Stomach smooth muscle (tissue), 2 donors: ENCODE measurements at regions not wholly inside any gene's neighbourhood (a gene's known extent, or its start where the extent isn't known, plus 50 kb on each side); places are given as distances from the start of the nearest gene placed in this dataset.

Experiments used
- H3K27ac ChIP-seq: one replicate; pipeline ENCODE4 v1.7.0; 2013; ENCODE audit warnings: mild to moderate bottlenecking, low read length, inconsistent platforms
- H3K27me3 ChIP-seq, 2 donors: one replicate each; pipeline ENCODE4 v1.7.0; 2013; ENCODE audit warnings: low read length in 2 of 2; ENCODE audit not compliant: insufficient read depth in 2 of 2, control insufficient read depth in 1 of 2
- H3K36me3 ChIP-seq, 2 donors: one replicate each; pipeline ENCODE4 v1.7.0; 2013; ENCODE audit warnings: low read length in 2 of 2; ENCODE audit not compliant: control insufficient read depth in 2 of 2, insufficient read depth in 2 of 2
- H3K4me1 ChIP-seq: one replicate; pipeline ENCODE4 v1.7.0; 2013; ENCODE audit warnings: low read length; ENCODE audit not compliant: control insufficient read depth, insufficient read depth
- H3K4me3 ChIP-seq, 2 donors: one replicate each; pipeline ENCODE4 v1.7.0; 2013; ENCODE audit warnings: low read length in 2 of 2
- H3K9ac ChIP-seq, 2 donors: one replicate each; pipeline ENCODE4 v1.7.0; 2013; ENCODE audit warnings: low read length in 2 of 2, mild to moderate bottlenecking in 1 of 2
- H3K9me3 ChIP-seq, 2 donors: one replicate each; pipeline ENCODE4 v1.7.0; 2013; ENCODE audit warnings: low read length in 2 of 2; ENCODE audit not compliant: control insufficient read depth in 2 of 2
- donor health status: healthy.
- donor health status: Pancreatic carcinoma.

DNA sequence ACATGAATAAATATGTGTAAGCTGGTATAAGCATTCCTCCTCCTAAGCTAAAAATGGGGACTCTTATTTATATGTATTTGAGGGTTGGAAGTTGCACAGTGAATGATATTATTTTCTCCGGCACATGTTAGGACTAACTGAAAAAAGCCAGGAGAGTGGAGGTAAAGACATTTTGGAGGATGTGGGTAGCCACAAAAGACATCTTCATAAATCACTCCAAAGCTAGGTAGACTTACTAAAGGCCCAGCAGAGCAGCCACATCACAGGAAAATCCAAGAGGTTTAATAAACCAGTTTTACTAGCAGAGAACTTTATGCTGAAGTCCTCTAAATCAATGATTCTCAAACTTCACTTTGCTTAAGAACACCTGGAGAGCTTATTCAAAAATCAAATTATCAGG is 424.7 kb downstream of the KCTD12 start:
- H3K27ac ChIP-seq: no peak overlapping the region
- no peaks in the 10 kb centered on the region for H3K4me1 ChIP-seq
- no peaks in the 10 kb centered on the region for H3K27me3 ChIP-seq
- H3K4me3 ChIP-seq: no peak overlapping the region
- H3K36me3 ChIP-seq: no peaks in the 10 kb centered on the region
- no peaks in the 10 kb centered on the region for H3K9me3 ChIP-seq
- H3K9ac ChIP-seq: no peak overlapping the region

GRCh38 chr13:76459863-76460262 is 426.3 kb downstream of the KCTD12 start:
- Histone ChIP-seq H3K9ac (no peak overlapping the region), H3K4me3 (no peak overlapping the region), H3K27ac (no peak overlapping the region), H3K36me3 (no peaks in the 10 kb centered on the region), H3K9me3 (no peaks in the 10 kb centered on the region), H3K4me1 (no peaks in the 10 kb centered on the region), H3K27me3 (no peaks in the 10 kb centered on the region)

DNA sequence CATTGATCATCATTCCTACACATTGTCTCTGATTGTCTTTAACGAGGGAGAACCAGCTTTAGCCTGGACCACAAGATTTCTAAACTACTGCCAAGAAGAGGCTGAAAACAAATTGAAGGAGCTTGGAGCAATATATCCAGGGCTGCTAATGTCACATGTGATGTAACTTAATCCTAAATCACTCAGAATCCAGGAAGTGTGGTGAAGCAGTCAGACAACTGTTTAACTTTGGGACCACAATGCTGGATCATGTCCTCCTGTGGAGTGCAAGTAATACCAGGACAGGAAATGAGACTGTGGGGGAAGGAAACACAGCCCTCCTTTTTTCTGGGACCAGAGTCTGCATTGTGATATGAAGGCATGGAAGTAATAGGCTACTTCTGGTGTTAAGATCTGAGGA is 430.2 kb downstream of the KCTD12 start:
- Histone ChIP-seq H3K9ac (no peak overlapping the region), H3K4me1 (no peaks in the 10 kb centered on the region), H3K27ac (no peak overlapping the region), H3K9me3 (no peaks in the 10 kb centered on the region), H3K27me3 (no peaks in the 10 kb centered on the region), H3K36me3 (no peaks in the 10 kb centered on the region), H3K4me3 (no peak overlapping the region)

- Histone ChIP-seq H3K27me3 (no peaks in the 10 kb centered on the region), H3K9me3 (no peaks in the 10 kb centered on the region), H3K4me3 (no peak overlapping the region), H3K9ac (no peak overlapping the region), H3K4me1 (no peaks in the 10 kb centered on the region), H3K27ac (no peak overlapping the region), H3K36me3 (no peaks in the 10 kb centered on the region)
These were observed 431.2 kb downstream of the KCTD12 start for GRCh38 chr13:76454991-76455390.

- Histone ChIP-seq H3K4me1 (no peaks in the 10 kb centered on the region), H3K9ac (no peak overlapping the region), H3K9me3 (no peaks in the 10 kb centered on the region), H3K27ac (no peak overlapping the region), H3K27me3 (no peaks in the 10 kb centered on the region), H3K4me3 (no peak overlapping the region), H3K36me3 (no peaks in the 10 kb centered on the region)
These were observed 436.5 kb downstream of the KCTD12 start for GRCh38 chr13:76449716-76450115.

DNA sequence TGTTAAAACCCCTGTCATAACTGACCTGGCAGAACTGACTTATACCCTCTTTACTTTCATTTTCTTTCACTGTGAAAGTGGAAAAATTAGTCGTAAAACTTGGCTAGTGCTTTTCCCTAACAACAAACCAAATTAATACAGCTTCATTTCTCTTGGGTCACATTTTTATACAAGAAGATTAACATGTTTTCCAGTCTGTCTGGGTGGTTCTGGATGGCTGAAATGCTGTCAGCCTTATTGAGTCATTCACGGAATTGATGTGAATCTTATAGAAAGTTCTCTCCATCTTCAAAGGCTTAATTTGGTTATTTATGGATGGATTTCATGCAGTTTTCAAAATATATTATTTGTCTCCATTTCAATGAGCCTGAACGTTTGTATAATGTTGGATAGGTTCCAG is 440.0 kb downstream of the KCTD12 start:
- no peaks in the 10 kb centered on the region for H3K27me3 ChIP-seq
- H3K36me3 ChIP-seq: no peaks in the 10 kb centered on the region
- H3K27ac ChIP-seq: no peak overlapping the region
- no peaks in the 10 kb centered on the region for H3K9me3 ChIP-seq
- H3K4me1 ChIP-seq: no peaks in the 10 kb centered on the region
- H3K9ac ChIP-seq: no peak overlapping the region
- H3K4me3 ChIP-seq: no peak overlapping the region

- H3K27me3 ChIP-seq: no peaks in the 10 kb centered on the region
- H3K4me3 ChIP-seq: no peak overlapping the region
- no peaks in the 10 kb centered on the region for H3K4me1 ChIP-seq
- H3K9me3 ChIP-seq: no peaks in the 10 kb centered on the region
- H3K36me3 ChIP-seq: no peaks in the 10 kb centered on the region
- no peak overlapping the region for H3K27ac ChIP-seq
- no peak overlapping the region for H3K9ac ChIP-seq
These were observed 445.6 kb downstream of the KCTD12 start for GRCh38 chr13:76440568-76440967.

DNA sequence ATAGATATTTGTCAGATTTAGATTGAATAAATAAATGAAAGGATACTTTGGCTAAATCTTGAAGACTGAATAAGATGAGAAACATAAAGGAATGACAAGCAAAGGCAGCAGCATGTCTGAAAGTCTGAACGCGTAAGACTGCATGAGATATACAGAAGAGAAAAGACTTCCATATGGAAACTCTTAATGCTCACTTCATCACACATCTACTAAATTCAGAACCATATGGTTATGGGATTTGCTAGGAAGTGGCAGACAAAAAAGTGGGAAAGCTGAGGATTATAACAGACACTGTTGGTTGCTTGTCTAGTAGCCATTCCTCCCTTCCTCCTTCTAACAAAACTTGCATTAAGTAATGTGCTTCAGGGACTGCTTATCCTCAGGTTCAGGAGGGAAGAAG is 446.7 kb downstream of the KCTD12 start:
- no peak overlapping the region for H3K4me3 ChIP-seq

DNA sequence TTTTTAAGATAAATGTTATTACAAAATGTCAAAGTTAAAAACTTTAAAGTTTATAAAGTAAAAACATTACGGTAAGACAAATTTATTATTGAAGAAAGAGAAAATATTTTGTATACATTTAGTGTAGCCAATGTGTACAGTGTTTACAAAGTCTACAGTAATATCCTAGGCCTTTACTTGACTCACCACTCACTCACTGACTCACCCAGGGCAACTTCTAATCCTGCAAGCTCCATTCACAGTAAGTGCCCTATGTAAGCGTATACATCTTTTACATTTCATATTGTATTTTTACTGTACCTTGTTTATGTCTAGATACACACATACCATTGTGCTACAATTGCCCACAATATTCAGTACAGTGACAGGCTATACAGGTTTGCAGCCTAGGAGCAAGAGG is 448.2 kb downstream of the KCTD12 start:
- no peak overlapping the region for H3K27ac ChIP-seq

More for the DNA sequence above, 446.7 kb downstream of the KCTD12 start:
- Histone ChIP-seq H3K9me3 (no peaks in the 10 kb centered on the region), H3K36me3 (no peaks in the 10 kb centered on the region), H3K27me3 (no peaks in the 10 kb centered on the region), H3K27ac (no peak overlapping the region), H3K9ac (no peak overlapping the region), H3K4me1 (no peaks in the 10 kb centered on the region)

DNA sequence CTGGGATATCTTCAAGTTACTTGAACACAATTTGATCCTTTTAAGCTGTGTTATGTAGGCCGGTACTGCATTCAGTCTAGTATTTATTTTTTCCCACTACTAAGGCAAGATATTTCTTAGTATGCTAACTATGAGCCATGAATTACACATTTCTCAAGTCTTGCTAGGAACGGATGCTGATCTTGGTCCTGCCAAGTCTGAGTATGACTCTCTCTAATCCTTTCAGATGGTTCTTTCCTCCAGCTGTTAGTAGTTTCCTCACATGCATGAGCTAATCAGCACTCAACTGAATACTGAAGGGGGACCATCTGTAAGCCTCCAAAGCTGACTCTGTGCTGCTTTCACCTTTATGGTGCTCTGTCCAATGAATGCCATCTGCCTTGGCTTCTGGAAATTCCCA is 460.3 kb downstream of the KCTD12 start:
- Histone ChIP-seq H3K4me1 (no peaks in the 10 kb centered on the region), H3K9me3 (no peaks in the 10 kb centered on the region), H3K36me3 (no peaks in the 10 kb centered on the region), H3K27me3 (no peaks in the 10 kb centered on the region), H3K4me3 (no peak overlapping the region), H3K9ac (no peak overlapping the region), H3K27ac (no peak overlapping the region)

More for the DNA sequence above, 448.2 kb downstream of the KCTD12 start:
- Histone ChIP-seq H3K36me3 (no peaks in the 10 kb centered on the region), H3K9me3 (no peaks in the 10 kb centered on the region), H3K9ac (no peak overlapping the region), H3K4me3 (no peak overlapping the region), H3K27me3 (no peaks in the 10 kb centered on the region), H3K4me1 (no peaks in the 10 kb centered on the region)

DNA sequence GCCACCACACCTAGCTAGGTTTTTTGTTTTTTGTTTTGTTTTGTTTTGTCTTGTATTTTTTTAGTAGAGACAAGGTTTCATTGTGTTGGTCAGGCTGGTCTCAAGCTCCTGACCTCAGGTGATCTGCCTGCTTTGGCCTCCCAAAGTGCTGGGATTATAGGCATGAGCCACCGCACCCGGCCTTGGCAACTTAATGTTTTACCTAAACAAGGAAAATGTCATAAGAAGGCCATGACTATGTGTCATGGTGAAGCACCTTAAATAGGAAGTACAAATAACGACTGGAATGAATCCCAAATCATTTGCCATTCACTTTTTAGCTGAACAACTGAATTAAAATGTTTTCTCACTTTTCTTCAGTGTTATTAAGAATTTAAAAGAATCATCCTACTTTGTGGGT is 465.2 kb downstream of the KCTD12 start:
- Histone ChIP-seq H3K9ac (no peak overlapping the region), H3K9me3 (no peaks in the 10 kb centered on the region), H3K27me3 (no peaks in the 10 kb centered on the region), H3K36me3 (no peaks in the 10 kb centered on the region), H3K4me3 (no peak overlapping the region), H3K4me1 (no peaks in the 10 kb centered on the region), H3K27ac (no peak overlapping the region)

DNA sequence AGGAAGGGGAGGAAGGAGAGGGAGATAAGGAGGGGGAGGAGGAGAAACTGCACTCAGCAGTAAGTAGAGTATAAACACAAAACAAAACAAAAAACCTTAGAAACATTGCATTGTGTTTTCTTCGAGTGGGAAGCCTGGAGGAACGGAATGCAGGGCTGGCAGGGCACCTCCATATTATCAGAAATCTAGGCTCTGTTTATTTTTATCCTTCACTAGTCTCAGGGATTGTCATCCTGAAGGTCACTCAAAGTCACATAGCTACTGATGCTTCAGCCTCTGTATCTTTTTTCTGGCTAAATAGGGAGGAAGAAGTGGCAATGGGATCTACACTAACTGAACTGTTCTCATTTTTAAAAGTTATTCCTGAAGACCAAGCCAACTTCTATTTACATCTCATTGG is 467.8 kb downstream of the KCTD12 start:
- Histone ChIP-seq H3K9me3 (no peaks in the 10 kb centered on the region), H3K27me3 (no peaks in the 10 kb centered on the region), H3K36me3 (no peaks in the 10 kb centered on the region), H3K27ac (no peak overlapping the region), H3K9ac (no peak overlapping the region), H3K4me1 (no peaks in the 10 kb centered on the region), H3K4me3 (no peak overlapping the region)
